Mesenchymal stem cell (in vitro differentiated cells and primary cell): ENCODE measurements at regions not wholly inside any gene's neighbourhood (a gene's known extent, or its start where the extent isn't known, plus 50 kb on each side); places are given as distances from the start of the nearest gene placed in this dataset.

Experiments
- DNase-seq: peaks from one replicate; pipeline ENCODE4 v3.0.0-alpha.2; 2013
- H2AFZ ChIP-seq: one replicate; pipeline ENCODE4 v1.6.1; 2013; ENCODE audit warnings: low read depth, mild to moderate bottlenecking, control low read depth, inconsistent platforms, low read length, moderate library complexity
- H2AK5ac ChIP-seq: 2 replicates; pipeline ENCODE4 v1.6.1; 2013; ENCODE audit warnings: low read length, moderate library complexity, mild to moderate bottlenecking, inconsistent platforms; ENCODE audit not compliant: severe bottlenecking
- H2BK120ac ChIP-seq: one replicate; pipeline ENCODE4 v1.6.1; 2013; ENCODE audit warnings: low read depth, mild to moderate bottlenecking, inconsistent platforms, low read length, moderate library complexity
- H2BK12ac ChIP-seq, 2 experiments: one replicate each; pipeline ENCODE4 v1.6.1; 2013; ENCODE audit warnings: inconsistent platforms in 2 of 2, low read length in 2 of 2, mild to moderate bottlenecking in 2 of 2, moderate library complexity in 2 of 2, control low read depth in 1 of 2
- H2BK15ac ChIP-seq: one replicate; pipeline ENCODE4 v1.6.1; 2013; ENCODE audit warnings: mild to moderate bottlenecking, low read depth, inconsistent platforms; ENCODE audit not compliant: poor library complexity, severe bottlenecking
- H2BK5ac ChIP-seq: 2 replicates; pipeline ENCODE4 v1.6.1; 2013; ENCODE audit warnings: low read depth, mild to moderate bottlenecking, low read length, control low read depth, inconsistent platforms; ENCODE audit not compliant: poor library complexity, severe bottlenecking
- H3K14ac ChIP-seq, 2 experiments: one replicate each; pipeline ENCODE4 v1.6.1; 2013; ENCODE audit warnings: inconsistent platforms in 2 of 2, low read length in 2 of 2, control low read depth in 1 of 2, mild to moderate bottlenecking in 1 of 2, moderate library complexity in 1 of 2
- H3K18ac ChIP-seq, 2 experiments: one replicate each; pipeline ENCODE4 v1.6.1; 2013; ENCODE audit warnings: inconsistent platforms in 2 of 2, low read length in 2 of 2, control low read depth in 1 of 2, low read depth in 1 of 2, mild to moderate bottlenecking in 1 of 2
- H3K23ac ChIP-seq, 2 experiments: one replicate each; pipeline ENCODE4 v1.6.1; 2013; ENCODE audit warnings: inconsistent platforms in 2 of 2, low read length in 2 of 2, mild to moderate bottlenecking in 2 of 2, moderate library complexity in 2 of 2, control low read depth in 1 of 2
- H3K27ac ChIP-seq: 2 replicates; pipeline ENCODE4 v1.5.1; 2013; ENCODE audit warnings: mild to moderate bottlenecking, moderate library complexity, low read length, control low read depth, inconsistent platforms; ENCODE audit not compliant: poor library complexity, severe bottlenecking
- H3K27me3 ChIP-seq, 2 experiments: 2 replicates each; pipeline versions ENCODE4 v1.6.1 to v1.7.0; 2013; ENCODE audit warnings: low read length in 2 of 2, mild to moderate bottlenecking in 2 of 2, moderate library complexity in 2 of 2, control low read depth in 1 of 2, inconsistent platforms in 1 of 2; ENCODE audit not compliant: control insufficient read depth in 1 of 2, insufficient read depth in 1 of 2
- H3K36me3 ChIP-seq, 2 experiments: 2 replicates each; pipeline versions ENCODE4 v1.6.1 to v1.7.0; 2013; ENCODE audit warnings: low read length in 2 of 2, control low read depth in 1 of 2, inconsistent platforms in 1 of 2, low read depth in 1 of 2, mild to moderate bottlenecking in 1 of 2; ENCODE audit not compliant: insufficient read depth in 2 of 2, control insufficient read depth in 1 of 2
- H3K4ac ChIP-seq, 2 experiments: one replicate each; pipeline ENCODE4 v1.6.1; 2013; ENCODE audit warnings: inconsistent platforms in 2 of 2, low read length in 2 of 2, mild to moderate bottlenecking in 2 of 2, moderate library complexity in 2 of 2, control low read depth in 1 of 2, low read depth in 1 of 2
- H3K4me1 ChIP-seq: 2 replicates; pipeline ENCODE4 v1.6.1; 2013; ENCODE audit warnings: low read depth, low read length, control low read depth; ENCODE audit not compliant: control insufficient read depth, insufficient read depth
- H3K4me2 ChIP-seq: 2 replicates; pipeline ENCODE4 v1.6.1; 2013; ENCODE audit warnings: low read length, mild to moderate bottlenecking, inconsistent platforms; ENCODE audit not compliant: poor library complexity, severe bottlenecking
- H3K4me3 ChIP-seq, 2 experiments: 2 replicates each; pipeline versions ENCODE4 v1.5.1 to v1.7.0; 2013; ENCODE audit warnings: low read length in 2 of 2, mild to moderate bottlenecking in 2 of 2, control low read depth in 1 of 2, low read depth in 1 of 2; ENCODE audit not compliant: insufficient read depth in 1 of 2
- H3K79me1 ChIP-seq: replicated peaks from 2 replicates; pipeline ENCODE4 v1.6.1; 2013; ENCODE audit warnings: mild to moderate bottlenecking, control low read depth, low read length, inconsistent platforms; ENCODE audit not compliant: poor library complexity, severe bottlenecking
- H3K9ac ChIP-seq: 2 replicates; pipeline ENCODE4 v1.7.0; 2013; ENCODE audit warnings: mild to moderate bottlenecking, low read length, moderate library complexity
- H3K9me3 ChIP-seq: 2 replicates; pipeline ENCODE4 v1.7.0; 2013; ENCODE audit warnings: mild to moderate bottlenecking, low read length; ENCODE audit not compliant: control insufficient read depth
- H4K8ac ChIP-seq: one replicate; pipeline ENCODE4 v1.6.1; 2013; ENCODE audit warnings: inconsistent platforms, mild to moderate bottlenecking, low read length, moderate library complexity
- H4K91ac ChIP-seq: one replicate; pipeline ENCODE4 v1.6.1; 2013; ENCODE audit warnings: mild to moderate bottlenecking, low read length, inconsistent platforms
- WGBS: methylation state at CpG from one replicate; pipeline ENCODE4 v1.1.7; 2013; ENCODE audit warnings: mixed read lengths; 5-methylcytosine and 5-hydroxymethylcytosine counted together
- small RNA-seq: library from polyadenylated mRNA; stranded (forward); fragments of <200 nt; extraction: miRNeasy Mini kit (QIAGEN cat#:217004); gene quantifications from one replicate; pipeline ENCODE3, GENCODE V24; 2013; ENCODE audit warnings: low read depth

- Histone ChIP-seq H3K9ac (no peak overlapping the region), H3K23ac (no peak overlapping the region), H2AK5ac (no peak overlapping the region), H3K4me2 (no peak overlapping the region), H4K91ac (no peak overlapping the region), H2BK12ac (no peak overlapping the region), H2AFZ (no peak overlapping the region), H3K9me3 (peaks cover 2% of the 10 kb centered on the region), H3K14ac (no peak overlapping the region), H2BK5ac (no peak overlapping the region), H3K18ac (no peak overlapping the region), H3K27ac (no peak overlapping the region), H3K36me3 (no peaks in the 10 kb centered on the region), H4K8ac (no peak overlapping the region), H3K4me3 (no peak overlapping the region), H3K79me1 (no peaks in the 10 kb centered on the region), H3K4me1 (no peaks in the 10 kb centered on the region), H3K27me3 (peaks cover 0 to 4% of the 10 kb centered on the region in 2 experiments), H3K4ac (no peak overlapping the region), H2BK15ac (no peak overlapping the region), H2BK120ac (no peak overlapping the region)
- WGBS, result 69% methylated on average over 1 of the region's 1 CpG
- DNase-seq, result no peak
These were observed 111.4 kb downstream of the CYLD start for GRCh38 chr16:50853329-50853728.

Small RNA genes in the stretch of these regions (small RNA-seq; reads per million reads assigned to genes)
- gene RNA5SP426, result 17.0 reads per million, percentile 85 among the genes with 10 or more reads in this experiment
